EH (cell line): ENCODE measurements at regions not wholly inside any gene's neighbourhood (a gene's known extent, or its start where the extent isn't known, plus 50 kb on each side); places are given as distances from the start of the nearest gene placed in this dataset.
"Not testable (repeated sequence)": the region's sequence is repeated elsewhere in the genome, so short reads cannot be mapped to it uniquely, and the experiment has no call there.

Experiments used
- DNase-seq: peaks from one replicate; pipeline ENCODE4 v3.0.0-alpha.2; 2015; ENCODE audit warnings: low read depth

GRCh38 chr14:65972346-65972870, 513.8 kb upstream of the CCDC196 start:
- DNase-seq, result peak; percentile 5

GRCh38 chr14:65972891-65973290, 513.3 kb upstream of the CCDC196 start:
- DNase-seq, result peak; percentile 42

GRCh38 chr14:65975865-65976264, 510.3 kb upstream of the CCDC196 start:
- DNase-seq, result no peak

- no peak for DNase-seq
These were observed 509.3 kb upstream of the CCDC196 start for GRCh38 chr14:65976761-65977404.

GRCh38 chr14:65981192-65981843, 504.9 kb upstream of the CCDC196 start:
- DNase-seq, result no peak

- no peak for DNase-seq
These were observed 500.1 kb upstream of the CCDC196 start for GRCh38 chr14:65986041-65986440.

- DNase-seq, result no peak
These were observed 496.2 kb upstream of the CCDC196 start for GRCh38 chr14:65989981-65990380.

GRCh38 chr14:65991104-65991503, 495.1 kb upstream of the CCDC196 start:
- DNase-seq, result no peak

- DNase-seq, result not testable (repeated sequence)
These were observed 494.2 kb upstream of the CCDC196 start for GRCh38 chr14:65991935-65992334.

GRCh38 chr14:65993103-65993502, 493.1 kb upstream of the CCDC196 start:
- no peak for DNase-seq

- no peak for DNase-seq
These were observed 492.2 kb upstream of the CCDC196 start for GRCh38 chr14:65993996-65994395.

- DNase-seq, result no peak
These were observed 488.8 kb upstream of the CCDC196 start for GRCh38 chr14:65997347-65997746.

GRCh38 chr14:65999865-66000264, 486.3 kb upstream of the CCDC196 start:
- no peak for DNase-seq

- no peak for DNase-seq
These were observed 485.4 kb upstream of the CCDC196 start for GRCh38 chr14:66000766-66001165.

GRCh38 chr14:66001356-66001755, 484.8 kb upstream of the CCDC196 start:
- DNase-seq, result no peak

GRCh38 chr14:66003082-66003730, 483.0 kb upstream of the CCDC196 start:
- DNase-seq, result no peak

GRCh38 chr14:66005900-66006434, 480.2 kb upstream of the CCDC196 start:
- DNase-seq, result no peak

- DNase-seq, result no peak
These were observed 477.5 kb upstream of the CCDC196 start for GRCh38 chr14:66008631-66009030.

GRCh38 chr14:66009089-66009488, 477.1 kb upstream of the CCDC196 start:
- DNase-seq, result peak; percentile 30

GRCh38 chr14:66010695-66011094, 475.5 kb upstream of the CCDC196 start:
- no peak for DNase-seq

GRCh38 chr14:66011855-66012254, 474.3 kb upstream of the CCDC196 start:
- no peak for DNase-seq

GRCh38 chr14:66013607-66014006, 472.6 kb upstream of the CCDC196 start:
- DNase-seq, result not testable (repeated sequence)
